HG02840 (cell line): ENCODE measurements at regions not wholly inside any gene's neighbourhood (a gene's known extent, or its start where the extent isn't known, plus 50 kb on each side); places are given as distances from the start of the nearest gene placed in this dataset.

ENCODE experiments used
- ATAC-seq: cut with Tn5 transposase; IDR thresholded peaks from one replicate; pipeline ENCODE4 v1.9.1; 2021; ENCODE audit warnings: mild to moderate bottlenecking, moderate library complexity, moderate number of reproducible peaks; ENCODE audit not compliant: unreplicated experiment, low FRiP score

DNA sequence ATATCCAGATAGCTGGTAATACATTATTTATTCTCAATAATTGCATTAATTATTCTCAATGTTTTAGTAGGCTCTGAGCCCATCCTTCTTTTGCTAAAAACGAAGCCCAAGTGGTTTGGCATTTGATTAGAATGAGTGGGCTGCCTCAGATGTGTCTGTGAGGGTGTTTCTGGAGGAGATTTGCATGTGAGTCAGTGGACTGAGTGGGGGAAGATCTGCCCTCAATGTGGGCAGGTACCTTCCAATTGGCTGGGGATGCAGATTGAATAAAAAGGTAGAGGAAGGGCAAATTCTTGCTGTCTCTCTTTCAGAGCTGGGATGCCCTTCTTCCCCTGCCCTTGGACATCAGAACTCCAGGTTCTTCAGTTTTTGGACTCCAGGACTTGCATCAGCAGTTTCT, 290.6 kb upstream of the SMIM30 start:
- no peak for ATAC-seq

DNA sequence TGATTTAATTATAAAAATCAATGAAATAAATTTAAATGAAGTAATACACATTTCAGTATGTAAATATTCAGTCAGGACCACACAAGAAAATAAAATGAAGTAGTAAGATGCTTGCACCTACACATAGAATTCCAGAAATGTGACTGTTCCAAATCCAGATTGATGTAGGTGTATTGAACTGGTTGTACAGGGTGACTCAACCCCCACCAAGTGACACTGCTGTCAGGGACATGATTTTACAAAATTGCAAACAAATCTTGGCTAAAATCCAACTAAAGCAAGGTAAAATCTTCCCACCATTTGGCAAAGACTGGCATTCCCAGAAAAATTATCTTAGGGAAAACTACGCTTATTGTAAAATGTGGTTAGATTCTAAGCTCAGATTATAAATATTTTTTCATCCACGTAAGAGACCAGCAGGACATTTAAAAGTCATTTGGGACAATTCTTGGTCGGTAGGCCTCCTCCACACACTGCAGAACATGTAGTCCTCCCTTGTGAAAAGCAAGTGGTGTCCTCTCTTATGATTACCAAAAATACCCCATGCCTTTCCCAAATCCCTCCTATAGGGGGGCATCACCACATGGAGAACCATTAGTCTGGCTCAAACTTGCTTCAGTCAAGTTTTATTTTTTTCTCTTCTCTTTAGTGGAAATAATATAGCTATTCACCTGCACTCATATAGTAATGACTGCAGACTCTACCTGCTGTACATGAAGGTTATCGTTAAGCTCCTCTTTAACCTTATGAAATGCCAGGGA, 287.1 kb upstream of the SMIM30 start:
- no peak for ATAC-seq

DNA sequence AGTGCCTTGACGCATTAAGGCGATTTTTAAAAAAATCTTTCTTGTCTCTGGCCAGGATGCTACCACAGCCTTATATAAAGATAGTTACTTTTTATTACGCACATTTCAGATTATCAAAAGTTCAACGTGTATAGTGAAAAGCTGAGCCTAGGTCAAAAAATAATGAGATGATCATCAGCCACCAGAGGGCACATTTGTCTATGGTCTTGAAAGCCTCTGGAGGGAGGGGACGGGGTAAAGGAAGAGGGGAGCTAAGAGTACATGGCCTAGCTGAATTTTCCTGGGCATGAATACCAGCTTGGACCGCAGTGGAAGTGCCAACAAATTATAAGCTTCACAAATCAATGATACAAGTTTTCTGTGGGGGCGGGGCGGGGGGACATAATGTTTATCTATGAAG, 285.9 kb upstream of the SMIM30 start:
- no peak for ATAC-seq

DNA sequence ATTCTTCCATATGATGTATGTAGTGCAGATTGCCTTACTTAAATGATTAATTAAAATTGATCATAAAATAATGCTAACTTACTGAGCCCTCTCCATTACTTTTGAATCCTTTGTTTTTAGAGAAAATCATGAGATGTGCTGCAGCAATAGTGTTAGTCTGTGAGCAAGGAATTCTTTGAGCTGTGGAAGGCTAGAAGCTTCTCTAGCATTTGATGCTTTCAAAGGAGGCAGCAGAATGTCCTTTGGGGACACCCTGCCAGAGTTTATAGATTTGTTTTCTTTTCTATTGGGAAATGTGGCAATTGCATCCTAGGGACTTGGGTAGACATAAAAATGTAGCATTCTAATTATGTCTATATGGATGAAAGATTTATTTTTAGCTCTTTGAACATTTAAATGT, 284.1 kb upstream of the SMIM30 start:
- no peak for ATAC-seq

DNA sequence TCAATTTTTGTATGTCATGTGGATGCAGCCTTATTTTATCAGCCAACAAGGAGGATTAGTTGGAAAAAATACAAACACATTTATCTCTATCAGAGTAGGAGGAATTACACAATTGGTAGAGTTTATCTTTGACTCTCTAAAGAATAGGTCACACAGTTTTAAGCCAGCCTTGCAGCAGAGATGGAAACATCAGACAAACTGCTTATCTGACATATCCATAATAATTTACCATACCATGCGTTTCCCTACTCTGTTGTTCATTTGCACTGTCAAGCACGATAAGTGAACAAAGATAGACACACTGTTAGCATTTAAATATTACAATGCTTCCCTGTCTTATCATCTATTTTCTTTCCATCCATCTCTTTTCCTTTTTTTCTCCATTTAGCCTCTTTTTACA, 283.7 kb upstream of the SMIM30 start:
- no peak for ATAC-seq

DNA sequence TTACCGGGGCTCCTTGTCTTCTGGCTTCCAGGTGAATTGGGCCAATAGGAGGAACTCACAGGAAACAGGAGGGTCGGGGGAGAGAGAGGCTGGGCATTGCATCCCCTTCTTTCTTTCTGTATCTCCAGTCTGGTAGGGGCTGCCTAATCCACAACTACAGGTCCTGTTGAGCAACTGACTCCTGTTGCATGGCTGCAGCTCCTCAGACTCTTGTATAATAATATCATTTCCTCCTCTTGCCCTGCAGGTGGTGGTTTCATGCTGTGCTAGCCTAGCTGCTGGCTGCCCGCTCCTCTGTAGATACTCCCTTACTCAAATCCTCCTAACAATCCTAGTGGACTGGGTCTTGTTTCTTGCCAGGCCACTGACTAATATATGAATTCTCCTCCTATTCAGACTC, 276.5 kb upstream of the SMIM30 start:
- no peak for ATAC-seq

DNA sequence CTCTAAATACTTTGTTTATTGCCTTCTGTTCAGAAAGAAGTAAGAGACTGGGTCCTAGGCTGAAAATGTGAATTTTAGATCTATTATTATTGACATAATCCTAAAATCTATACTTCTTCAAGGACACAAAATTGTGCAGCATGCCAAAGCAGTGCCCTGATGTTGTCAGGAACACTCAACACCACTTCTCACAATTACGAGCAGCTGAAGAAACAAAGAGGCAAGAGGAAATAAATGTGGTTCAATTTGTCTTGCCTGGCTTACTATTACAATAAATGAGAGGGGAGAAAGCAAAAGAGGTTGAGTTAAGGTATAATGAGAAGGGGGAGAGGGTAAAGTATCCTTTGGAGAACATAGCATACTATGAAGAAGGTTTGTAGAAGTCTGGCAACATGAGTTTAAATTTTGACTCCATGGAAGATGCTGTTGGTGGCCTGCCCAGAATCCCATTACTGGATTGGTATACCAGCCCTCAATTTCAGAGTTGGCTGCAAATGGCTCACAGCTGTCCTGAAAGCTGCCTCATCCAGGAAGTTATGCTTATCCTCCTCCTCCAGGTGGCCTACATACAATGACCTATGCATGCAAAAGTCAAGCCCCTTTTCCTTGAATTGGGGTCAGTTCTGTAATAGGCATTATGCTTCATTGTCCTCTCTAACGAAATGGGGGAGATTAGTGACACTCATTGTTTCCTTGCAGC, 274.6 kb upstream of the SMIM30 start:
- no peak for ATAC-seq

DNA sequence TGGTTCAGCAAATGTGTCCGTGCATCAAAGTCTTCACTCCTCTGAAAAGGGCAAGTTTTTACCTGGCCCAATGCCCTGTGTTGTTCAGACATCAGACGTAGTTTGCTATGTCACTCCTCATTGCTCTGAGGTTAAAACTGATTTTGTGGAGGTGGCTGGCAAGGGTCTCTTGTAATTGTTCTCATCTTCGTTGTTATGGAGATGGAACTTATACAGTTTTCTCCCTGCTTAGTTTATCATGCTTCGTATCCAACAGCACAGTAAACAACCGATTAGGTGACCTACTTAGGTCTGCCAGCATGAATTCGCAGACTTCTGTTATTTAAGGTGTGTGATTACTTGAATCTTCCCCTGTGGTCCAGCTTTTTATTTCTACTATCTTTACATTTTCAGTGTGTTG, 274.1 kb upstream of the SMIM30 start:
- no peak for ATAC-seq

DNA sequence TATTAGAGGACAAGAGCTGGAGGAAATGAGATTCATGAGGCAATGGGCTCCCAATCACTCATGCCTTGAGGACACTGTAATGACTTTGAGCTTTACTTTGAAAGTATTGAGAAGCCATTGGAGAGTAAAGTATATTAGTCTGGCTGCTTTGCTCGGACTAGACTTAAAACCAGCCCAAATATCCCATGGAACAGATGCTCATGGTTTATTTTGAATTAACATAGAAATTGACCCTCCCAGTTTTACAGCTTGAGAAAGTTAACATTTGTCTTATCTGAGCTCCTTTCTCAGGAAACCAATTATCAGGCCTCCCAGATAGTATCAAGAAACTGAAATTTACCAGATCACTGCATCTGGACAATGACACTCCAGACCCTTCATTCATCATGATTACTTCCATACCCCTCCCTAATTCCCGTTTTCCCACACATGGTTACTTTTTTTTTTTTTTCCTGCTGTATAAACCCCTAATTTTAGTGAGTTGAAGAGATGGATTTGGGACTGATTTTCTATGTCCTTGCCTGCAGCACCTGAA, 270.8 kb upstream of the SMIM30 start:
- no peak for ATAC-seq

DNA sequence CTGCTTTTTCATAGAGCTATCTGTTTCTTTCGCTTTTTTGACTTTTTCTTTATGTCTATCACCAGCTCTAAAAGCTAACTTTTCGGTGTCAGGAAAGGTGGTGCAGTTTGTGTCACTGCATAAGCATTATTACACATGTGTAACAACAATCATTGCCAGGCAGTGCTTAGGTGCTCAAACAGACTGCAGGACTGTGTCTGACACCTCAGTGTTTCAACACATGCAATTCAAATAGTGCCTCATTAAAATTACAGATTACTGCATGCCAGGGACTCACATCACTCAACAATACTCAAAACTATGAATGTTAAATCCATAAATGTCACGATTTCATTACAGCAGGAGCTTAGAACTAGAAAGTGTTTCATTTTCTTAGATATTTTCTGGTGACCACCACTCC, 265.3 kb upstream of the SMIM30 start:
- ATAC-seq, result no peak

DNA sequence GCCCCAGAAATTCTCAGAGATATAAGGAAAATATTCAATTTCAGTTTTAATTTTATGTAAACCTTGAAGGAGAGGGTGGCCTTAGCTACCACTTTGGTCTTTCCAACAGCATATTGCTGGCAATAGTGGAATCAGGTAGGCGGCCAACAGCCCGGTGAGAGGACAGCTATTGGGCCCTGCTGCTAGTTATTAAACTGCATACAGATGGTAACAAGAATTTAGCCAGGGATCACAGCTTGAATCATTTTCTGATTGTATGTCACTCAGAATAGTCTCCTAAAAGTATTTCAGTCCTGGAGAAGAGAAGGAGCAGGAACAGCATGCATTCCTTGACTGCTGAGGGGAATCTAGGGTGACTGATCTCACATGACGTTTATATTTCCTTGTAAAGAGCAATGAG, 261.4 kb upstream of the SMIM30 start:
- ATAC-seq, result no peak

DNA sequence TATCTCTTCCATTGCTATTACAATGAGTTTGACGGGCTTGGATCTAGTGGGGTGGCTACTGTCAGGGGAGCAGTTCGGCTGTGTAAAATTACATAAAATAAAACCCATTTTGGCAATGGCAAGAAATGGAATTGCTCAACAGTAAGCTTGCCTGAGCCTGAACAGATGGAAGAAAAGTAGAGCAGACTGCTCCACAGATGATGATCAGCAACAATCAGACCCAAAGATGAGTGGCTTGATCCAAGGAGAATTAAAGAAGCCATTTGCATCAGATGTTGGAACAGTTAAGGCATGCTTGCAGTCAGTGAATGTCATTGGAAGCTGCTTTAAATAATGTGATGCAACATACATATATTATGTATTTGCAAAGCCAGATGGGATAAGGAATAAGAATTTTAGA, 256.6 kb upstream of the SMIM30 start:
- no peak for ATAC-seq

DNA sequence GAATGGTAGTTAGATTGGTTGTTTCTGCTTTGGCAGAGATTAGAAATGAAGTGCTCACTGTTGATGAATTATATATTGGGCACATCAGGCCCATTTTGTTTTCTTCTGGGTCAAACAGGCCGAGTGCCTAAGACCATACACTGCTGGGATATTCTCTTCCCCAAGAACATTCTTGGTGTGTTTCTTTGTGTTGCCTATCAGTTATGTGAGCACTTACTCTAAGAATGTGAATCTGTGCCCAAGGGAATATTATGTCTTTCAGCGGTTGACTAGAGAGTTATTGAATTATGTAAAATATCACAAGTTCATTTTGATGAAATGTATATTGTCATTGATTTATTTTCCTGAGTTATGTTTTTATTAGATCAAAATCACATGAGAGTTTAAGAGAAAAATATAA, 255.5 kb upstream of the SMIM30 start:
- no peak for ATAC-seq

DNA sequence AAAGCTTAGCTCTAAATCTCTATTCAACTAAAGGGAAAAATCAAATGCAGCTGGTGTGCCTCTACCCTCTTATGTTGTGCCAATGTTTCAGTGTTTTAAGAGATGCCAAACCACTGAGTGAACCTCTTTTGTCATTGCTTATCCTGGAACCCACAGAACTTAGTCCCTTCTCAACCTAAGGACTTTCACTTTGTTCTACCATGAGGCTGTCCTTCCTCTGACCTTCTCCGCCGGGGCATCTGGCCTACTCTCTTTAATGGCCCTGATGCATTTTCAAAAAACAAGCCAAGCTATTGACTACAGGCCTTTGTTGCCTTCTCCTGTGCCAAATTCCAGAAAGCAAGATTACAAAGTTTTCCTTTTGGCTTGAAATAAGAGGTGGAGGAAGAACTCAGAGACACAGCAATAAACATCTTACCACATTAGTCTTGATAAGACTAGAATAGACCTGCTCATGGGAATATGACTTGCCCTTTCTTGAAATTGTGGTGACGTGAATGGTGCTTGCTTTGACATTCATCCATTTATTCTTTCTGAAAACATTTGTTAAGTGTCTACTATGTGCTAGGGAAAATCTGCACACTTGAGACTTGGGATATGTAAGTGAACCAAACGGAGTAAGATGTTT, 253.2 kb upstream of the SMIM30 start:
- ATAC-seq, result no peak

DNA sequence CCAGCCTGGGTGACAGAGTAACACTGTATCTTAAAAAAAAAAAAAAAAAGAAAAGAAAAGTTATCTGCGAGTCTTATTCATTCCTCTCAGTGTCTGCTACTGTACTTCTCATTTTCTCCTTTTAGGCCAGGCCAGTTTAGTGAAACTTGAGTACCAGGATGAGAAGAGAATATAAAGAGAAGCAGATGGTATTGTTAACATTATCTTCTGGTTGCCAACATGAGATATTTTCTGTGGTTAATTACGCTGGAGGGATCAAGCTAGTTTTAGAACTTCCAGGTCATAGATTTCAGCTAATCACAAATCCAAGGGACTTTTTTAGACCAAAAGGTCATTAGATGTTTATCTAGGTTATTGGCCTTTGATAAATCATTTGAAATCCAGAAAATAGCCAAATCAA, 252.6 kb upstream of the SMIM30 start:
- ATAC-seq, result no peak

DNA sequence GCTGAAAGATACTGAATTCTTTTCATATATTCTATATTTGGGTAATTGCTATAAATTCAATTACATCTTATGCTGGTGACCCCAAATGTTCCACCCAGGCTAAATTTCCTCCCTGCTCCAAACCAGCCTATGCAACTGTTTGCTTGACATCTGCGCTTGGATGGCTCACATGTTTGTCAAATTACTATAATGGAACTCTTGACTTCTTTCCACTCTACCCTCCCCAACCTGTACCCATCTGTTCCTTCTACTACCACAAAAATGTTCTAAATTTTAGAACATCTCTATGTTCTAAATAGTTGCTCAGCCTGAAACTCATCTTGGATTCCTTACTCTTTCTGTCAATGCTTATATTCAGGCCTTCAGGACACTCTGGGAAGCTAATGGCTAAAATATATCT, 249.9 kb upstream of the SMIM30 start:
- ATAC-seq, result no peak

DNA sequence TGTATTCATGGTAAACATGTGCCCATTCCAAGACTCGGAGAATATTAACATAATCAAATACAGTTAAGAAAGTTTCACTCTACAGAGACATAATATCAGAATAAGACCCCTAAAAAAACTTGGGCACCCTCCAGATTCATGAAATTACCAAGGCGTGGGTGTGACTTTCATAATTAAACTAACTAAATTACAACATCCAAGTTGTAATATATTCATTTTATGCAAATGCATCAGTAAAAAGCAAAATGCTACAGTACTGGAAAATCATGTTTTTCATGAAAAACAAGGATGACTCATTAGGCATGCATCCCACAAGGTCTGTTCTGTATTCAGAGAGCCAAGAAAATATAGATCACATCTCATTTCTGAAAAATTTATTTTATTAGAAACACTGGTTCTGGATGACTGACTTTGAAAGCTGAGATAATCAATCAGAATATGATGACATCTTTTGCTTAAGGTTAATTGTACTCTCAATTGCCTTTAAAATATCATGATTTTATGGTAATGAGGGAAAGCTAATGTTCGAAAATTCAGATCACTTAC, 248.8 kb upstream of the SMIM30 start:
- no peak for ATAC-seq

DNA sequence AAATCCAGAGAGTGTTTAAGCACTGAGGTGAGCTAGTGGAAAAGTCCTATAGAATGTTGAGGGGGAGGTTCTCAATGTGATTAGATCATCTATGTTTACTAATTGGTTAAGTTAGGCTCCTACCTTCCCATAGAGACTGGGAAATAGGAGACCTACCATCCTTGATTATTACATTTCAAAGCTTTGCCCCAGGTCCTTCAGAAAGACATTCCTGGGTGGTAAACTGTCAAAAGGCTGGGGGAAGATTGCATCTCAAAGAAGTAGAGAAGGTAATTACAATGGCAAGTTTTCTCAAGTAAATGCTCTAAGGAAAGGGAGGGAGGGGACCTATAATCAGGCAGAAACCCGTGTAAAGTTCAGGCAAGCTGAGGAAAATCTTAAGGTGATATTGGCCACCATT, 247.8 kb upstream of the SMIM30 start:
- ATAC-seq, result no peak

DNA sequence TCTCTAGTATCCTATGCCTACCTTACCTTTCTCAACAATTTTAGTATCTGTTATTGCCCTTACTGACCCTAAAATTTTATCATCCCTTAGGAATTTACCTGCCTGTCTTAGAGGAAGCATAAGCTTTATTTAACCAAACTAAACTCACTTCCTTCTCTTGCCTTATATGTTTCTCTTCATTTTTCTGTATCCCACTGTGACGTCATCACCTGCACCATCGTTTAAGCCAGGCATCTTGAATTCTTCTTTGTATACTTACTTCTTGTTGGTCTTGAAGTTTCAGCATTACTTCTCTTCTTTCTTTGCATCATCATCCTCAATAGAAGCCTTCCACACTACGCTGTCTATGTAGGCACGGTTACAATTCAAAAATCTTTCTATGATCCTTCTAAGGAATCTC, 231.0 kb upstream of the SMIM30 start:
- ATAC-seq, result no peak

DNA sequence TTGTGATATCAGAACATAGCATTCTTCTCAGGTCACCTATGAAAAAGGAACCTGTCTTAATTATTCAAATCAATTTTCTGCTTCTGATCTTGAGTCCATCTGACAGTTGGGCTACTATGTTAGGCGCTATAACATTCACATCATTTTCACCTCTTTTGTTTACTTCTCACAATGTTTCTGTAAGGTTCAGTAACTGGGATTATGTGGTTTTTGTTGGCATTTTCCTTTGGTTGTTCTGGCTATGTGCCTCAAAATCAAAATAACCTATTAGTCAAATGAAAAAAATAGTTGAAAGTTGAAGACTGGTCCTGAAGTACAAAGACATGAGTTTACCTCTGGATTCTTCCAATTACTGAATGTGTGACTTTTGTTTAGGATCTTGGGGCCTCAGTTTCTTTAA, 221.3 kb upstream of the SMIM30 start:
- ATAC-seq, result no peak

DNA sequence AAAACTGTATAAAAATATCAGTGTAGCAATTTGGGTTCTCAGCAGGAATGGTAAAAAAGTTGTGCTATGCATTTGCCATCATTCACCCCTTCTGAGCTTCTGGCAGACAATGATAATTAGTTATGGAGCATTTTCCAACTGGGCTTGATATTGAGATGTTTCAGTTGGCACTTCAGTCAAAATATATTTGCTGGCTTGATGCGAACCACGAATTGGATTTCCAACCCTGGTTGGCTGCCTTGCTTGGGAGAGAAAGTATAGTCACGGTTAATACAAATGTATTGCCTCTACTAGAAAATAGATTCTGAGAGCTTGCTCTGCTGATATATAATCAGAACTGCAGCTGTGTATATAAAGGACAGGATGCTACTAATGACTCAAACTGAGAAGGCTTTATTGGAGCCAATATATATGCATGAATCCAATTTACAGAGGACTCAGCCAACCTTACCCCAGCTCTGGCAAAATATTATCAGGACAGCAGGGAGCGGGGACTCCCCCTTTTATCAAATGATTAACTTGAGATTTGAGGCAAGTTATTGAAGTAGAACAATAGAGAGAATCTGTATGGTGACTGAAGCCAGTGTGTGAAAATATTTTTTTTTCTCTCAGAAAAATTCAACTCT, 219.8 kb upstream of the SMIM30 start:
- no peak for ATAC-seq
